Thyroid gland (tissue), 4 donors: ENCODE measurements at regions not wholly inside any gene's neighbourhood (a gene's known extent, or its start where the extent isn't known, plus 50 kb on each side); places are given as distances from the start of the nearest gene placed in this dataset.
A peak's percentile ranks its signal among the peaks of the same experiment; 100 is the strongest.

Experiments
- DNase-seq, 2 donors: peaks; one replicate each; pipeline ENCODE4 v3.0.0-alpha.2; 2019
- H3K27ac ChIP-seq, 3 donors: fragments of 200-600 bp; sonication (generic); 1 replicate in 2 of 3; 2 replicates in 1 of 3; pipeline ENCODE4 v1.5.1; 2016 to 2019; ENCODE audit warnings: mild to moderate bottlenecking in 1 of 3, moderate library complexity in 1 of 3
- H3K27me3 ChIP-seq: fragments of 200-600 bp; sonication (generic); one replicate; pipeline ENCODE4 v1.5.1; 2019
- H3K36me3 ChIP-seq, 2 donors: fragments of 200-600 bp; sonication (generic); one replicate each; pipeline ENCODE4 v1.5.1; 2016 to 2019
- H3K4me1 ChIP-seq, 2 donors: fragments of 200-600 bp; sonication (generic); one replicate each; pipeline ENCODE4 v1.5.1; 2017 to 2019
- H3K4me3 ChIP-seq, 3 donors: fragments of 200-600 bp; sonication (generic); replicated peaks in 1 of 3; 1 replicate in 2 of 3; 2 replicates in 1 of 3; pipeline ENCODE4 v1.5.1; 2016; ENCODE audit warnings: mild to moderate bottlenecking in 1 of 3
- H3K9me3 ChIP-seq: fragments of 200-600 bp; sonication (generic); one replicate; pipeline ENCODE4 v1.5.1; 2017
- POLR2A ChIP-seq, 2 donors: fragments of 450-650 bp; IDR thresholded peaks; one replicate each; pipeline ENCODE4 v1.6.1; 2017; ENCODE audit warnings: antibody characterized with exemption in 2 of 2, mild to moderate bottlenecking in 2 of 2, moderate library complexity in 1 of 2
- WGBS, 2 donors: methylation state at CpG; one replicate each; pipeline ENCODE4 v1.1.5; 2017; 5-methylcytosine and 5-hydroxymethylcytosine counted together
- intact Hi-C: fragments of 100-400 bp; cut with DNase I; formaldehyde crosslinking; loops from one replicate; pipeline ENCODE4 v1.15.1; 2023
- TF ChIP-seq, protein P1 (sequence below), 6 experiments: fragments of 200-600 bp in 3 of 6; fragments of 450-650 bp in 3 of 6; sonication (generic) in 3 of 6; IDR thresholded peaks; one replicate each; pipeline ENCODE4 v1.5.1; 2016 to 2019; ENCODE audit warnings: antibody characterized with exemption in 6 of 6, mild to moderate bottlenecking in 2 of 6, inconsistent platforms in 1 of 6, moderate library complexity in 1 of 6

DNA sequence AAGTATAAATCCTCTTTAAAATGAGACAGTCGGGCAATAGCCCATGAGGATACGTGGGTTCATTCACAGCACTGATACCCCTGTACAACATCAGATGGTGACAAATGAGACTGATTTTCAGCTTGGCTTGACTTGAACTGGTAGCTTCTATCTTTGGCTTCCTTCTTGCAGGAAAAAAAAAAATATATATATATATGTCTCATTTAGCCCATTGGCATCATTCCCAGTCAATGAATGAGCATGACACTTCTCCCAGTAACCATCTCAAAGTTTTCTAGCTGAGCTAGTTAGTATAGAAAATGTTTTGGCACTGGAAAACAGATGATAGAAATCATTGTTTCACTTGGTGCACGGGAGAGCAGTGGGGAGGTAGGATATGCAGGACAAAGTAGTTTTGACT is 222.5 kb upstream of the TAS2R1 start:
- no peak for DNase-seq
- H3K4me3 ChIP-seq = no peak overlapping the region
- no peak overlapping the region for H3K27ac ChIP-seq
- no peaks in the 10 kb centered on the region for H3K36me3 ChIP-seq
- intact Hi-C loops = no loop called here
- 68 to 80% methylated on average over 3 of the region's 3 CpGs for WGBS, 2 donors
- no peaks in the 10 kb centered on the region for H3K27me3 ChIP-seq
- no peak for TF ChIP-seq POLR2A (IDR thresholded peaks at IDR 0.05)
- TF ChIP-seq, protein P1, sequence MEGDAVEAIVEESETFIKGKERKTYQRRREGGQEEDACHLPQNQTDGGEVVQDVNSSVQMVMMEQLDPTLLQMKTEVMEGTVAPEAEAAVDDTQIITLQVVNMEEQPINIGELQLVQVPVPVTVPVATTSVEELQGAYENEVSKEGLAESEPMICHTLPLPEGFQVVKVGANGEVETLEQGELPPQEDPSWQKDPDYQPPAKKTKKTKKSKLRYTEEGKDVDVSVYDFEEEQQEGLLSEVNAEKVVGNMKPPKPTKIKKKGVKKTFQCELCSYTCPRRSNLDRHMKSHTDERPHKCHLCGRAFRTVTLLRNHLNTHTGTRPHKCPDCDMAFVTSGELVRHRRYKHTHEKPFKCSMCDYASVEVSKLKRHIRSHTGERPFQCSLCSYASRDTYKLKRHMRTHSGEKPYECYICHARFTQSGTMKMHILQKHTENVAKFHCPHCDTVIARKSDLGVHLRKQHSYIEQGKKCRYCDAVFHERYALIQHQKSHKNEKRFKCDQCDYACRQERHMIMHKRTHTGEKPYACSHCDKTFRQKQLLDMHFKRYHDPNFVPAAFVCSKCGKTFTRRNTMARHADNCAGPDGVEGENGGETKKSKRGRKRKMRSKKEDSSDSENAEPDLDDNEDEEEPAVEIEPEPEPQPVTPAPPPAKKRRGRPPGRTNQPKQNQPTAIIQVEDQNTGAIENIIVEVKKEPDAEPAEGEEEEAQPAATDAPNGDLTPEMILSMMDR (IDR thresholded peaks at IDR 0.05) = no peak
- H3K9me3 ChIP-seq = no peaks in the 10 kb centered on the region
- peaks cover 5 to 9% of the 10 kb centered on the region in 2 donors for H3K4me1 ChIP-seq

GRCh38 chr5:9851458-9851857 is 221.3 kb upstream of the TAS2R1 start:
- no peaks in the 10 kb centered on the region for H3K36me3 ChIP-seq
- H3K4me3 ChIP-seq = no peak overlapping the region
- H3K27ac ChIP-seq = no peak overlapping the region
- H3K4me1 ChIP-seq = peaks cover 5 to 9% of the 10 kb centered on the region in 2 donors
- no peak for TF ChIP-seq POLR2A (IDR thresholded peaks at IDR 0.05)
- TF ChIP-seq, protein P1 (IDR thresholded peaks at IDR 0.05) = peak in 3 of 6 experiments; percentile 25 to 28 (median 28)
- WGBS, 2 donors = 49 to 52% methylated on average over 3 of the region's 3 CpGs
- no peaks in the 10 kb centered on the region for H3K27me3 ChIP-seq
- DNase-seq = peak; percentile 22 to 31
- no peaks in the 10 kb centered on the region for H3K9me3 ChIP-seq
- intact Hi-C loops = no loop called here

DNA sequence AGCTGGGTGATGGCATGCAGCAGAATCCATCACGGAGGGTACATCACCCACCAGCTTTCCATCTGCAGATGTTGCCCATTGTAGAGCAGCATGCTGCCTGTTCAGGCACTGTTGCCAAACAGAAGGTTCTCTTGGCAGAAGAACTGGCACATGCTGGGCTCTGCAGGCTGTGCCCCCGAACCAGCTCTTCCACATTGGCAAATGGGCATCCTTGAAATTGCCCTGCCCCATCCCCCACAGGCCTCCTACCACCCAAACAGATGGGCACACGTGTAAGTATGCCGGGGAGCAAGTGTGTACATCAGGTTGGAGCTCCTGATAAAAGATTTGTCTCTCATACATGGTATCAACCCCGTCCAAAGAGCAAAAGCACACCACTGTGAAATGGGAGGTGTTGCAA is 220.3 kb upstream of the TAS2R1 start:
- WGBS, 2 donors = 87 to 90% methylated on average over 4 to 5 of the region's 5 CpGs
- no peaks in the 10 kb centered on the region for H3K27me3 ChIP-seq
- TF ChIP-seq, protein P1 (IDR thresholded peaks at IDR 0.05) = no peak
- TF ChIP-seq POLR2A (IDR thresholded peaks at IDR 0.05) = no peak
- H3K27ac ChIP-seq = no peak overlapping the region
- H3K4me3 ChIP-seq = no peak overlapping the region
- intact Hi-C loops = no loop called here
- DNase-seq = no peak
- peaks cover 5 to 8% of the 10 kb centered on the region in 2 donors for H3K4me1 ChIP-seq
- H3K36me3 ChIP-seq = no peaks in the 10 kb centered on the region
- no peaks in the 10 kb centered on the region for H3K9me3 ChIP-seq

DNA sequence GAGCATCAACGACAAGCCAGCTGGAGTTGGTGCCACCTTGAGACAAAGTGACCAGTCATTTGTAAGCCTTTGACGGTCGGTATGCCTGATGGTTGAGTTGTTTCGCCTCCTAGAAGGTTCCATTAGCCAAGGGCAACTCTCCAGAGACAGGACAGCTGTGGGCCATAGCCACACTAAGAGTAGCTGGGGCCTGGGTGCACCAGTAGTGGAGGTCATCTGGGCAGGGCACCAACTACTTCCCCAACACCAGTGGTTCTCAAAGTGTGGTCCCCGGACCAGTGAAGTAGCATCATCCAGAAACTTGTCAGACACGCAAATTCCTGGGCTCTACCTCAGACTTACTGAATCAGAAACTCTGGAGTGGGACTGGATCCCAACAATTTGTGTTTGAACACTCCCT is 217.5 kb upstream of the TAS2R1 start:
- intact Hi-C loops = no loop called here
- no peak for DNase-seq
- 80 to 82% methylated on average over 6 of the region's 6 CpGs for WGBS, 2 donors
- no peaks in the 10 kb centered on the region for H3K9me3 ChIP-seq
- H3K4me3 ChIP-seq = no peak overlapping the region
- TF ChIP-seq, protein P1 (IDR thresholded peaks at IDR 0.05) = no peak
- no peak for TF ChIP-seq POLR2A (IDR thresholded peaks at IDR 0.05)
- no peaks in the 10 kb centered on the region for H3K27me3 ChIP-seq
- no peaks in the 10 kb centered on the region for H3K4me1 ChIP-seq
- H3K27ac ChIP-seq = no peak overlapping the region
- H3K36me3 ChIP-seq = no peaks in the 10 kb centered on the region

DNA sequence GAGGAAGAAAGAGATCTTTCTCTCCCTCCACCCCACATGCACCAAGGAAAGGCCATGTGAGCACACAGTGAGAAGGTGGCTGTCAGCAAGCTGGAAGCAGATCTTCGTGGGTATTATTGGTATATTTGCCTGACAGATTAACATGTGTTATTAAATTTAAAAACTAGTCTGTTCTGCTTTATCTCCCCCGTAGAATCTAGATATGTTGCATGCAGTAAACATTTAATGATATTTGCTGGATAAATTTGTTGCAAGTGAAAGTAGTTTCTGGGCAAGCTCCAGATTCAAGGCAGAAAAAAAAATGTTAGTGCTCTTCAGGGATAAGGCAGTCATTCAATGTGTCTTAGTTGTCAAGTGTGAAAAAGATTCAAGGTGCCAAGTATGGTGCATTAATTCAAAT is 215.0 kb upstream of the TAS2R1 start:
- intact Hi-C loops = no loop called here
- H3K9me3 ChIP-seq = no peaks in the 10 kb centered on the region
- H3K4me1 ChIP-seq = no peaks in the 10 kb centered on the region
- no peak overlapping the region for H3K4me3 ChIP-seq
- WGBS, 2 donors = 89 to 92% methylated on average over 2 of the region's 2 CpGs
- H3K27ac ChIP-seq = no peak overlapping the region
- no peak for TF ChIP-seq POLR2A (IDR thresholded peaks at IDR 0.05)
- TF ChIP-seq, protein P1 (IDR thresholded peaks at IDR 0.05) = no peak
- no peak for DNase-seq
- no peaks in the 10 kb centered on the region for H3K36me3 ChIP-seq
- no peaks in the 10 kb centered on the region for H3K27me3 ChIP-seq
